ENCODE measurements at regions not wholly inside any gene's neighbourhood (a gene's known extent, or its start where the extent isn't known, plus 50 kb on each side); places are given as distances from the start of the nearest gene placed in this dataset.

DNA sequence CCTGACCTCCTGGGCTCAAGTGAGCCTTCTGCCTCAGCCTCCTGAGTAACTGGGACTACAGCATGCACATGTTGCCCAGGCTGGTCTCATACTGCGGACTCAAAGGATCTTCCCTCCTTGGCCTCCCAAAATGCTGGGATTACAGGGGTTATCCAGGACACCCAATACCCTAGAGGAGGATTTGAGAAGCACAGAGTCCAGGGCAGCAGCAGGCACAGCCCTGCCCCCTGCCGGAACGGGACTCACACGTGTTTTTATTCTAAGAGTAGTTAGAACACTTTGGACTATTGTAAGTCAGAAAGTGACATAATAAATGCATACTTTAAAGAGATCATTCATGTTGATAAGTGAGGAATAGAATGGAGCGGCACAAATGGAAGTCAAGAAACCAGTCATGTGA lies 80.2 kb downstream of the C6orf118 start:
- no peak for DNase-seq

DNA sequence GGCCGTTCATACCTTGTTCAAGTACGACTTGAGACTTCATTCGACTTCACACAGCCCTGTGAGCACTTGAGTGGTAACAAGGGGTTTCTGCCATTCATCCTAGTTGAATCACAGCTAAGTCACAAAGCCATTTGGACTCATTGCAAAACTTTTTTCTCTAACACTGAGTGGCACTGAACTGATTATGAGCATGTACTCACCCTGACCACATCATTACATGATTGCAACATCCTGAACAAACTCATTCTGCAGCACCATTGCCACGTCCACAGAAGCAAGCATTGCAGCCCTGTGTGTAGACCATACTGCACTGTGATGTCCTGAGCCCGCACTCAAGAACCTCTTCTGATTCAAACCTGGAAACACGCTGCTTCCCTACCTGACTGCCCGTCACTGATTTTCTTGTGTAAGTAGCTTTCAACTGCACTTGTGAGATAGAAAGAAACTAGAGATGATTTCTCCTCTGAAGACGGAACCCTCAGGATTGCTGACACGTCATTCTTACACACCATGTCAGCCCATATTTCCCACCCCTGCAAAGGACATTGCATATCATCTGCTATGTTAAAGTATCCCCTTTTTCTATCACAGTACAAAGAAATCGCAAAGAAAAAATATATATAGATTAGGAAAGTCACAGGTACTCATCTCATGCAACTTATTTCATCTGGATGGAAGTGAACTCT lies 81.6 kb downstream of the C6orf118 start:
- DNase-seq, result no peak

DNA sequence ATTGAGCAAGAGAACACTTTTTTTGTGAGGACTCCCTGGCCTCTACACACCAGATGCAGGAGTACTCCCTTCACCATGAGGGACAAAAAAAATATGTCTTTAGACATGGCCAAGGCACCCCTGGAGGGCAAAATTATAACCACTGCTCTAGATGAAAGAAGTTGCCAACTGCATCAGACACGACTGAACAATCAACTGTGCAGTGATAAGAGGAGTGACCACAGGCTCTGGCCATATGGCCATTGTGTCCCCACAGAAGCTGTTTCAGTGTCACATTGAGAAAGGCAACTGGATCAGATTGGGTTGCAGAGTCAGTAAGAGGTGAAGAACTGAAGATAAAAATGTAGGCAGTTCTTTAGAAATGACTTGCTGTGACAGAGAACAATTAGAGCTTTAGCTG lies 85.7 kb downstream of the C6orf118 start:
- no peak for DNase-seq

DNA sequence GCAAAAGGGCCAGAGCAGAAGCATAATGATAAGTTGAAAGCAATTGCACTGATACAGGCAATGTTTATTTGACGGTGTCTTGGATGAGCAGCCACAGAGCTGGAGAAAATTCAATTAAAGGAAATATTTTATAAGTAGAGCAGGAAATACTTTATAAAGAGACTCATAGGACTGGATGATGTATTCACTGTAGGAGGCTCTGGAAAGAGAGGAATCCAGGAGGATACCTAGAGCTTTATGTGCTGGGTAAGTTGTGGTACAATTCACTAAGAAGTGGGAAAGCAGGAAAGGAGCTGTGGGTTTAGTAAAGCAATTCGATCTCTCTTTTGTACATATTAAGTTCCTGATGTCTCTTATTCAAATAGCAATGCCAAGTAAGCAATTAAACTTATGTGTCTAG lies 86.3 kb downstream of the C6orf118 start:
- no peak for DNase-seq

DNA sequence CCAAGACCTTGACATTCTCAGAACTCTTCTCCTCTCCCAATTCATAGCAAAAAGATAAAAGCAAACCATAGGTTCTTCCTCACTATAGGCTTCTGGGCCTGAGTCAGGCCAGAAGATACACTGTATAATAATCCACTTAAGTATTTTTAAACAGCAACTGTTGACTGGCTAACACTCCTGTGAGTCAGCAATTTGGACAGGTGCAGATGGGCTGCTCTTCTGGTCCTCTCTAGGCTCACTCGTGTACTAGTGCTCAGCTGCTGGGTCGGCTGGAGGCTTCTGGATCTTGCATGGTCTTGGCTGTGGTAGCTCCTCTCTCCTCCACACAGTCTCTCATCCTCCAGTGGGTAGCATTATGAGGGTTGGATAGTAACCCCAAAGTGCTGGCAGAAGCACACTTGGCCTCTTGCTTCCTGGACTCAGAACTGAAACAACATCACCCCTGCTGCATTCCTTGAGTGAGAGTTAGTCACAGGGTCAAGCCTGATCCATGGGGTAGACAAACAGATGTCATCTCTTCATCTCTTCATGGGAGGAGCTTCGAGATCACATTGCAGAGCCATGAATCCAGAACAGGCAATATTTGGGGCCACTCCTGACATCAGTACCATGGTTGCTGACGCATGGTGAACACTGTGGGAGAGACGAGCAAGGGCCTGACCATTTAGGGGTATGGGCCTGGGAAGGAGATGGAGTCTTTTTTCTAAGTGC lies 86.9 kb downstream of the C6orf118 start:
- DNase-seq, result no peak

DNA sequence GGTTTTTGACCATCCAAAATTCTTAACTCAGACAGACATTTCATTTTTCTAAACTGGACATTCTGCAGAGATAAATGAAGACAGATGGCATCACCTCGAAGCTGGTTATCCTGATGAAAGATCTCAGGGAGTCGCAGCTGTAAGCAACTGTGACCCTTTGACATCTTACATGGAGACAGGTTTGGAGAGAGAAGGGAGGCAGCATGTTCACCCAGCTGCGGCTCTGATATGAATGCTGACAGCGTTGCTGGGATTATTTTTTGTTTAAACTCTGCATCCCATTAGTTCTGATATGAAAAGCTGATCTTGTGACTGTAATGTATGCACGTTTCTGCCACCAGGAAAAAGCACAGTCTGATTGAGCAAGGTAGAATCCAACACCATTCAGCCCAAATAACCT lies 89.4 kb downstream of the C6orf118 start:
- no peak for DNase-seq

DNA sequence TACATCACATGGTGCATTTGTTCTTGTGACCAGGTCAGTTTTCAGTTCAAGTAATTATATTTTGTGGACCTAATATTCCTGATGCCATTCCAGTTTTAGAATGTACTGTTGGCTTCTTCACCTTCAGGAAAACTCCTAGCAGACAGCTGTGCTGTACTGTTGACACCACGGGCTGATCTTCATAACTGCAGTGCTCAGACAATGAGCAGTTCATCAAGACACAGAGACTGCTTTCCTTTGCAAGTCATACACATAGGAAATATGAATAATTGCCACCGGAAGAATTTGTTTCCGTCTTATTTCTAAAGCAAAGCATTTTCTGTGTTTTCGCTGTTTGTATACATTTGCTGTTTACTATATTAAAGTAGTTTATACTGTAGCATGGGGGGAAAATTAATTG lies 89.8 kb downstream of the C6orf118 start:
- no peak for DNase-seq

DNA sequence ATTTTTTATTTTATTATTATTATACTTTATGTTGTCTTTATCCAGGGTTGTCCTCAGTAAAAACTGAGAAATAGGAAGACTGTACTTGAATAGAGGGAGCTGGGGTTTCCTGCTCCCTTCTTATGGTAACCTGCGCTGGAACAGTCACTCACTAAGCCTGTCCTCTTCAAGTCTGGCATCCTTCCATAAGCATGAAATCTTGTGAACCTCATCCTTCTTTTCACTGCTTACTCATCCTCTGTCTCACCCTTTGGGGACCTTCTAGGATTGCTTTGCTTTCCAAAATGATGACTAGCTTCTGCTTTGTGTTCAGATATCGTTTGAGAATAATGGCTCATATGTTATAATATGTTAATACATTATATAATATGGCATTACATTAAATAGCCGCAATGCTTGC lies 90.6 kb downstream of the C6orf118 start:
- DNase-seq, result no peak

DNA sequence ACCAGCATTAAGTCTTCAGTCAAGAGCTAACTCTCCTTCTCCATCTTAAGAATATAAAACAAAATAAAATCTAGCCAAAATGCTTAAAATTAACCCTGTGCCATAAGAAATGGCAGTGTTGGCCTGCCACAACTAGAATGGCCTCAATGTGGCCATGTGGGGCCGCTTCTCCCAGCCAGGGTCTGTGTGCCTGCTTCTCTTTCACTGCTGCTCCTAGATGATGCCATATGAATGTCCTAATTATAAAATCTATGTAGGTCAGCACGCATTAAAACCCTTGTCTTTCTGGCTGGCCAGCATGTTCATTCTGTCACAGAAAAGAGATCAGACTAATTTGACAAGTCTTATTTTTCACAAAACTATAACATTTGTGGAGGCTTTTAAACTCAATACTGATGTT lies 102.6 kb downstream of the C6orf118 start:
- no peak for DNase-seq

DNA sequence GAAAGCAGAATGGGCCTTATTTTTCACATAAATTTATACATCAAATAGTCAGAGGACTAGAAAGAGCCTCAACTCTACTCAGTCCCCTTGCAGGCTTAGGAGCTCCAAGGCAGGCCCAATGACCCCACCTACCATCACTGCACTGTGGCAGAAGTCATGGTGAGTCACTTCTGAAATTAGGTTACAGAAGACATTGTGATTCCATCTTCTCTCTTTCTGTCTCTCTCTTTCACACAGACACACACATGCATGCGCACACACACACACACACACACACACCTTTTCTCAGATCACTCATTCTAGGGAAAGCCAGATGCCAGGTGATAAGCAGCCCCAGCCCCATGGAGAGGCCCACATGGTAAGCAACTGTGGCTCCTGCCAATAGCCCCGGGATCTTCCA lies 103.8 kb downstream of the C6orf118 start:
- DNase-seq, result no peak

DNA sequence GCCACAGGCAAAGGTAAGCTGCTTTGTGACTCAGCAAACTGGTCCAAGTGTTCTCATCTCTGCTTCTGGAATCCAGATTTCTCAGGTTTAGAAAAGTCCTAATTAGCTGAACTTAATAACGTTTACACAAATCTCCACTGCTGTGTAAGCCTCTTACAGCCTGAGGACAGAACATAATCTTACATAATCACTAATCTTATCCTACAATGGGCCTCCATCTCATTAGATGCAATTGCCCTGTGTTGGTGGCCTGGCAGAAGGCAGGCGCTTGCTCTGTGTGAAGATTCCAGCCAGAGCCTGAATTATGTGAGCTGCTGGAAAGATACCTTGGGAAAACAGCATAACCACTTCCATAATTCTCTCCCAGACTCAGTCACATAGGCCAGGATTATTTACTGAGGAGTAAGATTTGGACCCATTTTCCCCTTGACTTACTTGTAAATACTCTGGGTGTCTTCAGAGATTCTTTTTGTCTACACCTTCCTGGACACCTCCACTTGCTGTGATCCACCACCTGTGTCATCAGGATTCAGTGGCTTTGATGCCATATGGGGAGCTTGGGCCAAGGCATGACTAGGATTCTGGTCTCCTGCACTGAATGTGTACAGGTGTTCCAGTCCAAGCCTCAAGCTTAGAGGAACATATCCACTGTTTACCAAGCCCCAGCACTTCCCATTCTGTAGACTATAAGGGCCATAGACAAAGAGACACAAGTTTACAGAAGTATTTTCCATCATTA lies 104.4 kb downstream of the C6orf118 start:
- no peak for DNase-seq

DNA sequence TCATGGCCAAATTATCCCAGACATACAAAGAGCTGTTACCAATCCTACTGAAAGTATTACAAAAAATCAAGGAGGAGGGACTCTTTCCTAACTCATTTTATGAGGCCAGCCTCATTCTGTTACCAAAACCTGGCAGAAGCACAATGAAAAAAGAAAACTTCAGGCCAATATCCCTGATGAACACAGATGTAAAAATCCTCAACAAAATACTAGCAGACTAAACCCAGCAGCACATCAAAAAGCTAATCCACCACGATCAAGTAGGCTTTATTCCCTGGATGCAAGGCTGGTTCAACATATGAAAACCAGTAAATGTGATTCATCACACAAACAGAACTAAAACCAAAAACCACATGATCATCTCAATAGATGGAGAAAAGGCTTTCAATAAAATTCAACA lies 109.2 kb downstream of the C6orf118 start:
- DNase-seq, result no peak

DNA sequence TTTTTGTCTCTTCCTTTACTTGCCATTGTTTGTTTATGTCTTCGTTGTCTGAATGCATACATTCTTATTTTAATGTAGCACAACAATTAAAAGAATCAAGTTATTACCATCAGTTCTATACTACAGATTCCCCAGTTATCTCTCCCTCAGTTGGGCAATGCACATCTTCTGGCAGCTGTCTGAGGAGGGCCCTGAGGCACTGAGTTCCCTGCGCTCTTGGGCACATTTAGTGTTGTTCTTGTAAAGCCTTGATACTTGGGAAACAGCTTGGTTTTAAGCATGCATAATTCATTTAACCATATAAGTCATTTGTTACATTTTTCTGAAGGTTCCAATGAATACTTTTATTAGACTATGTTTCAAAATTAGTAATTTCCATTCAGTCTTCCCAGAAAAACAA lies 117.9 kb downstream of the C6orf118 start:
- DNase-seq, result no peak

DNA sequence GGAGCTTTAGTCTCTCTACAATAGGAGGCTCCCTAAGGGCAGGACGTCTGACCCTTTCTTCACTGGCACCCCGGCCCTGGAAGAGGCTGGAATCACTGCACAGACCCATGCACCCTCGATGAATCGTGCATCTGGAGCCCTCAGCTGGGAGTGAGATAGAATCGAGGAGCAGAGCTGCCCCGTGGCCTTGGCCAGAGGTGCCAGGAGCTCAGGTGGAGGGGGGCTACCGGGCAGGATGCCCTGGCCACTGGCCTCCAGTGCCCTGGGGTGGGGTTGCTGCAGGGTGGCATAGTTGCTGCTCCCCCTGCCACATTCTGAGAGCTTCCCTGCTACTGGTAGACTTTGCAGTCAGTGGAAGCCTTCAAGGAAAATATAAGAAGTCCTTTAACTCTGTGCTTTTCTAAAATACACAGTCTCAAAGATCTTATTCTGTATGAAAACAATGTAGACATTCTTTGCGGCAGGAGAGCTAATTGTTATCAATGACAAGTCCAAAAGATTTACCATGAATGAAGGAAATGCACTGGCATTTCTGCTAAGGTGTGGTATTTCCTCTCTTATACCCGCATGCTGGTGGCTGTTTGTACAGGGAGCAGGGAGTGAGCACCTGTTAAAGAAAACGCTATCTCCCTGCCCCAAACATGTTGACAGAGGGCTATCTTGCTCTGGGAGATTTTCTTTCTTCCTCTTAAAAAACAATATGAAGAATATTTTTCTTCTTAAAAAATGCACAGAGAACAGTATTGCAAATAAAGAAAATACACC lies 122.8 kb downstream of the C6orf118 start:
- DNase-seq, result no peak

DNA sequence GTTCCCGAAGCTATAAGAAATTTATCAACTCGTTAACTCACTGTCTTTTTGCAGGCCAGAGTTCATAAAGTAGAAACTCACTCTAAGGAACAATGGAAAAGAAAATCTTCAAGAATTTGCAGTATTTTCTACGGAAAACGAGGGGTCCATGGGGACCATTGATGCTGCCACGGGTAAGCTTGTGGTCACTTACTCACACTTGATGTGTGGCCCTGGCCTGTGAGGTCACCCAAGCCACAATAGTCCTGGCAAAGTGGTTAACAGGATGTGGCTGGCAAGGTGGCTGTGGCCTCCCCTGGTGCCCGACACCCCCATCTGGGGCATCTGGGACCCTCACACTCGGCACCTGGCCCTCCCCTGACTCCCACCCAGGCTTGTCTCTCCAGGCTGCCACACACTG lies 123.4 kb downstream of the C6orf118 start:
- DNase-seq, result no peak

DNA sequence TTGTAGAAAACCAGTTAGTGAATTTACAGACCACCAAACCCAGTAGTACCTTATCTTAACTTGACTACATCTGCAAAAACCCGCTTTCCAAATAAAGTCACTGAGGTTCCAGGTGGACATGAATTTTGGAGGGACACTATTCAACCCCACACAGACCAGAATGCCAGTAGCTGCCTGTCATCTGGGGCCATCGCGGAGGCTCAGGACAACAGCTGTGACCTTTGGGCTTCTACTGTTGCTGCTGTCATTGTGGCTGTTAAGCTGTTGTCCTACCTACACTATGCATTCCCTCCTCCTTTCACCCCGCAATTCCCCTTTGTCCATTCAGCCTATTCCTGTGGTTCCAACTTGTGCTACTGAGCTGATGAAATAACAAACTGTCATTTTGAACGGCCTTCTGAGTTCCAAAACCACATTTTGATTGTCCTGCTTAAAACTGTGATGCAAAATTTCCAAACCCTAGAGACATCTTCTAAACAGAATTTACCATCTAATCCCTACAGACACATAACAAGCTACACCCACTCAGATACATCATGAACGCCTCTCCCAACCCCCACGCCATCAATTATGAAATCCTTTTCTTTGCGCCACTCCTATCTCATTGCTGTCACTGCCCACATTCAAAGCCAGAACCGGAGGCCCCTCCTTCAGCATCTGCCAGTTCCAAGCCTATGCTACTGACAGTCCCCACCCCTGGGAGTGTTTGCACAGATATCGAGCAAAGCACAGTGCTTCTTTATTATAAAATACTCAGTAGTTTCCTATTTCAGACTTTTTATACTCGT lies 125.0 kb downstream of the C6orf118 start:
- DNase-seq, result no peak

DNA sequence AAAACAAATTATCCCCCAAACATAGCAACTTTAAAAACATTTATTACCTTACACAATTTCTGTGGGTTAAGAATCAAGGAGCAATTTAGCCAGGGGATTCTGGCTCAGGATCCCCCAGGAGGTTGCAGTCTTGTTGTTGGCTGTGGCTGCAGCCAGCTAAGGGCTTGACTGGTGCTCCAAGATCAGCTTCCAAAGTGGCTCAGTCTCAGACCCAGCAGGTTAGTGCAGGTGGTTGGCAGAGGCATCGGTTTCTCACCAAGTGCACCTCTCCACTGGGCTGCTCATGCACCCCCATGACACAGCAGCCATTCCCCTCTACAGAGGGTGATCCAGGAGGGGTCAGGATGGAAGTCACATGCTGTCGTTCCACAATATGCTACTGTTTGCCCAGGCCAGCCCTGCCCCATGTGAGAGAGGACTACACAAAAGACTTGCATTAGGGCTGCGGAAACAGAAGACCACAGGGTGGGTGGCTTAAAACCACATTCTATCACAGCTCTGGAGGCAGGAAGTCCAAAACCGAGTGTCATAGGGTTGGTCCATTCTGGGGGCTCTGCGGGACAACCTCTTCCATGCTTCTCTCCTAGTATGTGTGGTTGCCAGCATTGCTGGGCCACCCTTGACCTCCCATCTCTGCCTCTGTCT lies 125.8 kb downstream of the C6orf118 start:
- no peak for DNase-seq

DNA sequence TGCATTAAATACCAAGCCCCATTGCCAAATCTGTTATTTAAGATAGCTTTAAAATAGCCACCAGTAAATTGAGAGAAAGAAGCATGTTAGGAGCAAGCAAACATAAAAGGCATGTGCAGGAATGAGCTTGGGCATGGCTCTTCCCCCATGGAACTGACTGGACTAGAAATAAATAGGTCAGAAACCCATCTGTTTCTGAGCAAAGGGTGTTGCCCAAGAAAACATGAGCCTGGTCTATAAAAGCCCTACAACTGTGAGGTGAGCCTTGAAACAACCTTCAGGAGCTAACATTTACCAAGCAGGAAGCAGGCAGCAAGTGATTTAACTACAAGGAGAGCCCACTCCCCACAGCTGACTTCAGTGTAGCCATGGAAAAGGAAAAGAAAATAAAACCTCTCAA lies 126.3 kb downstream of the C6orf118 start:
- DNase-seq, result no peak

DNA sequence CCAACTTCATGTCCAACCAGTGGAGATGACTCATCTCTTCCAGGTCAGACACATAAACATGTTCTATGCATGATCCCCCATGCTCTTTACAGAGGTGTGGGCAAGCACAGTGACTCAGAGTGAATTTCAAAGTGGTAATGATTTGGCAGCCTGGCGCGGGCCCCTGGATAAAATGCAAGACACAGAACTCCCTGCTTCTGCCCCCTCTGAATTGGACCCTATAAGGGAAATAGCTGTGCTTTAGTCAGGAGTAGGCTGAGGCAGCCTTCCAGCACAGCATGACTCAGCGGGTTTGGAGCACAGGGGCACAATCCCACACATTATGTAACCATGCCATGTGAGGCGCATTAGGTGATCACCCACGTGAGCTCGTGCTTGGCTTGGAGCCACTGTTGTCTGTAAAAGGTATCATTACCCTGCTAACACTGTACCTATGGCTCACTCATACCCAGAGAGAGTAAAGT lies 127.4 kb downstream of the C6orf118 start:
- DNase-seq, result no peak

DNA sequence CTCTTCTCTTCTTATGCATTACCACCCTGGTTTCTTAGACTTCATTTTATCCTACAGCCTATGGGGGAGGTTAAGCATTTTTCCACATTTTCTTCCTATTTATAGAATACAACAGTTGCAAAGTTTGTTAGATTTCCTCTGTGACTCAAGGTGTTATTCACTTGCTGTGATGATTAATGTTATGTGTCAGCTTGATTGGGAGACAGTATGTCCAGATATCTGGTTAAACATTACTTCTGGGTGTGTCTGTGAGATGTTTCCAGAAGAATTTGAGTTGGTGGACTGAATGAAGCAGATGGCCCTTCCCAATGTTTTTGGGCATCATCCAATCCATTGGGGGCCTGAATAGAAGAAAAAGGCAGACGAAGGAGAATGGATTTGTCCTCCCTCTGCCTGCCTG lies 131.3 kb downstream of the C6orf118 start:
- no peak for DNase-seq

DNA sequence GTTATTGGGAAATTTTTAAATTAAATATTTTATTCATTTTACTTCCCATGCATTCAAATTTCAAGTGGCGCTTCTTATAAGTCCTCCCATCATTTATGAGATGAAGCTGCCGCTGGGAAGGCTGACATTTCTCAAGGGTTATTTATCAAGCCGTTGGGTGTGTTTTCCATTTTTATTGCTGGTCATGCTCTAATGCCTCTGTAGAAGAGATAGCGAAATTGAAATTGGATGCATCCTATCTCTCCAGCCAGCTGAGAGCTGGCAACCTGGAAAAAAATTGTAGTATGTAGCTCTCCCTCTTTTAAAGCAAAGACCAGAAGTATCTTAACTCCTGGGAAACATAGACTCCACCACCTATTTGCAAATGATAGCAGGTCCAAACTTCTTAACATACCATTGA lies 135.9 kb downstream of the C6orf118 start:
- no peak for DNase-seq

All from right kidney (tissue), 1 donor.